ENCODE measurements at regions not wholly inside any gene's neighbourhood (a gene's known extent, or its start where the extent isn't known, plus 50 kb on each side); places are given as distances from the start of the nearest gene placed in this dataset.
"Not testable (repeated sequence)": the region's sequence is repeated elsewhere in the genome, so short reads cannot be mapped to it uniquely, and the experiment has no call there.

GRCh38 chr2:236356321-236356720 lies 92.1 kb upstream of the ASB18 start:
- TF ChIP-seq CTCF (conservative IDR thresholded peaks at IDR 0.05; ENCODE audit: low read length); EZH2phosphoT487 (IDR thresholded peaks at IDR 0.05; ENCODE audit: borderline replicate concordance): not testable (repeated sequence)
